PC-3 (cell line): ENCODE measurements at regions not wholly inside any gene's neighbourhood (a gene's known extent, or its start where the extent isn't known, plus 50 kb on each side); places are given as distances from the start of the nearest gene placed in this dataset.

ENCODE experiments used
- ATAC-seq: fragments of 200-7000 bp; cut with Tn5 transposase; 2 replicates; pipeline ENCODE4 v1.9.1; 2020; ENCODE audit warnings: mild to moderate bottlenecking, moderate library complexity
- BruUV-seq: library from RNA; stranded (reverse); fragments of 400-500 nt; replicated peaks from 2 replicates; lab custom pipeline; 2021; lab: Mats Ljungman, UMichigan
- CTCF ChIA-PET: fragments of 300-600 bp; sonication (Branson Sonifier 250); formaldehyde crosslinking; loops from one replicate; lab custom pipeline; 2022; ENCODE audit warnings: antibody characterized with exemption; lab: Charles Lee
- POLR2A ChIA-PET: fragments of 300-600 bp; sonication (Branson Sonifier 250); formaldehyde crosslinking; loops from one replicate; lab custom pipeline; 2022; ENCODE audit warnings: antibody characterized with exemption; ENCODE audit not compliant: unreplicated experiment; lab: Charles Lee
- DNase-seq: peaks from one replicate; pipeline ENCODE4 v3.0.0-alpha.2; 2015
- H2AFZ ChIP-seq: fragments of 300-600 bp; sonication (generic); 2 replicates; pipeline ENCODE4 v1.6.0; 2016; ENCODE audit warnings: antibody characterized with exemption, low read length
- H3F3A ChIP-seq: fragments of 300-600 bp; sonication (generic); one replicate; pipeline ENCODE4 v1.6.0; 2017; ENCODE audit warnings: antibody characterized with exemption, low read length, control low read depth, mild to moderate bottlenecking; ENCODE audit not compliant: unreplicated experiment
- H3K27ac ChIP-seq: fragments of 300-600 bp; sonication (generic); 2 replicates; pipeline ENCODE4 v1.5.1; 2016; ENCODE audit warnings: mild to moderate bottlenecking, low read length
- H3K27me3 ChIP-seq: fragments of 300-600 bp; sonication (generic); 2 replicates; pipeline ENCODE4 v1.6.1; 2016; ENCODE audit warnings: low read length, mixed read lengths
- H3K36me3 ChIP-seq: fragments of 300-600 bp; sonication (generic); 2 replicates; pipeline ENCODE4 v1.6.1; 2016; ENCODE audit warnings: low read depth, mixed run types, low read length, mixed read lengths
- H3K4me1 ChIP-seq: fragments of 300-600 bp; sonication (generic); 2 replicates; pipeline ENCODE4 v1.5.1; 2016; ENCODE audit warnings: low read length; ENCODE audit not compliant: insufficient read depth
- H3K4me2 ChIP-seq: fragments of 300-600 bp; sonication (generic); 2 replicates; pipeline ENCODE4 v1.6.0; 2016; ENCODE audit warnings: low read length
- H3K4me3 ChIP-seq: fragments of 300-600 bp; sonication (generic); 2 replicates; pipeline ENCODE4 v1.5.1; 2016; ENCODE audit warnings: mild to moderate bottlenecking, low read length, mixed read lengths
- H3K79me2 ChIP-seq: fragments of 300-600 bp; sonication (generic); 2 replicates; pipeline ENCODE4 v1.6.1; 2017; ENCODE audit warnings: low read length, mixed read lengths
- H3K9ac ChIP-seq: fragments of 300-600 bp; sonication (generic); 2 replicates; pipeline ENCODE4 v1.6.0; 2016; ENCODE audit warnings: mild to moderate bottlenecking, low read length
- H3K9me2 ChIP-seq: fragments of 300-600 bp; sonication (generic); replicated peaks from 2 replicates; pipeline ENCODE4 v1.6.1; 2016; ENCODE audit warnings: mixed run types, low read length, mixed read lengths
- H3K9me3 ChIP-seq: fragments of 300-600 bp; sonication (generic); 2 replicates; pipeline ENCODE4 v1.6.1; 2016; ENCODE audit warnings: low read length, mixed read lengths
- H4K20me1 ChIP-seq: fragments of 300-600 bp; sonication (generic); 2 replicates; pipeline ENCODE4 v1.6.1; 2016; ENCODE audit warnings: low read length, mixed read lengths
- EZH2 ChIP-seq: fragments of 300-600 bp; sonication (generic); IDR thresholded peaks from one replicate; pipeline ENCODE4 v1.6.1; 2017; ENCODE audit warnings: antibody characterized with exemption, mild to moderate bottlenecking, low read length; ENCODE audit not compliant: unreplicated experiment
- EZH2phosphoT487 ChIP-seq: fragments of 300-600 bp; sonication (generic); IDR thresholded peaks from 2 replicates; pipeline ENCODE4 v1.6.1; 2018; ENCODE audit warnings: mild to moderate bottlenecking, antibody characterized with exemption, low read length, borderline replicate concordance
- intact Hi-C: fragments of 100-400 bp; cut with micrococcal nuclease; formaldehyde crosslinking; loops from 2 replicates; pipeline ENCODE4 v1.9.0; 2023
- TF ChIP-seq, protein P1 (sequence below): fragments of 300-600 bp; sonication (generic); conservative IDR thresholded peaks from 2 replicates; pipeline ENCODE4 v1.5.1; 2017; ENCODE audit warnings: antibody characterized with exemption, low read depth, mild to moderate bottlenecking, low read length

- CTCF ChIA-PET = no interaction called here
- Histone ChIP-seq H3F3A (no peaks in the 10 kb centered on the region), H4K20me1 (no peaks in the 10 kb centered on the region), H3K4me3 (no peak overlapping the region), H3K27ac (no peak overlapping the region), H3K79me2 (no peaks in the 10 kb centered on the region), H3K4me2 (no peak overlapping the region), H3K9ac (no peak overlapping the region), H3K36me3 (no peaks in the 10 kb centered on the region), H3K9me3 (no peaks in the 10 kb centered on the region), H2AFZ (no peak overlapping the region), H3K9me2 (no peaks in the 10 kb centered on the region), H3K4me1 (no peaks in the 10 kb centered on the region), H3K27me3 (peaks cover 70% of the 10 kb centered on the region)
- ATAC-seq (no peak), DNase-seq (no peak)
- POLR2A ChIA-PET = no interaction called here
- BruUV-seq = no TSS peak
- intact Hi-C loops = no loop called here
- TF ChIP-seq, protein P1, sequence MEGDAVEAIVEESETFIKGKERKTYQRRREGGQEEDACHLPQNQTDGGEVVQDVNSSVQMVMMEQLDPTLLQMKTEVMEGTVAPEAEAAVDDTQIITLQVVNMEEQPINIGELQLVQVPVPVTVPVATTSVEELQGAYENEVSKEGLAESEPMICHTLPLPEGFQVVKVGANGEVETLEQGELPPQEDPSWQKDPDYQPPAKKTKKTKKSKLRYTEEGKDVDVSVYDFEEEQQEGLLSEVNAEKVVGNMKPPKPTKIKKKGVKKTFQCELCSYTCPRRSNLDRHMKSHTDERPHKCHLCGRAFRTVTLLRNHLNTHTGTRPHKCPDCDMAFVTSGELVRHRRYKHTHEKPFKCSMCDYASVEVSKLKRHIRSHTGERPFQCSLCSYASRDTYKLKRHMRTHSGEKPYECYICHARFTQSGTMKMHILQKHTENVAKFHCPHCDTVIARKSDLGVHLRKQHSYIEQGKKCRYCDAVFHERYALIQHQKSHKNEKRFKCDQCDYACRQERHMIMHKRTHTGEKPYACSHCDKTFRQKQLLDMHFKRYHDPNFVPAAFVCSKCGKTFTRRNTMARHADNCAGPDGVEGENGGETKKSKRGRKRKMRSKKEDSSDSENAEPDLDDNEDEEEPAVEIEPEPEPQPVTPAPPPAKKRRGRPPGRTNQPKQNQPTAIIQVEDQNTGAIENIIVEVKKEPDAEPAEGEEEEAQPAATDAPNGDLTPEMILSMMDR = no peak
- TF ChIP-seq EZH2 = no peak
- no peak for TF ChIP-seq EZH2phosphoT487
Observed at GRCh38 chr13:112249644-112250610, 126.2 kb upstream of the SPACA7 start.

DNA sequence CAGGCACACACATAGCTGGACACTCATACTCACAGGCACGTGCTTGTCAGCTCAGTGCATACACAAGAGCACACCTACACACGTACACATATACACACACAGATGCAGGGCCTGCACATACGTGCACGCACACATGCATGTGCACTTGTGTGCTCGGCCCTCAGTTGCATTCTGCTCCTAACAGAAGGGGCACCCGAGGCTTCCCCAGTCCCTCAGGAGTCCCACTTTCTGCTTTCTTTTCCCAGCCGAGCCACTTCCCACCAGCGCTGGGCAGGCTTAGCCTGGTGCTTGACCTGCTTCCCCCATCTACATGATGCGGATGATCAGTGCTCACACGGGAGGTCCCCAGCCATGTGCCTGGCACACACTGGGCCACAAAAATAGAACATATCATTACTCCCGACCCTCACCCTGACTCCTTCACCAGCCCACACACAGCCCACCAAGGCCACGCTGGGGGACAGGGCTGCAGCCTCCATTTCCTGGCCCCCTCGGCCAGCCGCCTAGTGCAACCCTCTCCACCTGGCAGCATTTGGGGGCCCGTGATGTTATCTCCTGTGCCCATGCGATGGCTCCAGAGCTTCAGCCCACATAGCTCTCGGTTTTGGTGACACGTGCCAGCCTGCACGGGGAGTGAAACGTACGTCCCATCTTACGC lies 125.2 kb upstream of the SPACA7 start:
- Histone ChIP-seq H3K4me1 (no peaks in the 10 kb centered on the region), H3K36me3 (no peaks in the 10 kb centered on the region), H3K4me3 (no peak overlapping the region), H3K27me3 (peaks cover 71% of the 10 kb centered on the region), H2AFZ (no peak overlapping the region), H3K9me3 (no peaks in the 10 kb centered on the region), H3K9ac (no peak overlapping the region), H3K79me2 (no peaks in the 10 kb centered on the region), H4K20me1 (no peaks in the 10 kb centered on the region), H3F3A (no peaks in the 10 kb centered on the region), H3K4me2 (no peak overlapping the region), H3K27ac (no peak overlapping the region), H3K9me2 (no peaks in the 10 kb centered on the region)
- TF ChIP-seq, protein P1 = no peak
- TF ChIP-seq EZH2 (no peak), EZH2phosphoT487 (no peak)
- DNase-seq (no peak), ATAC-seq (no peak)
- CTCF ChIA-PET = no interaction called here
- intact Hi-C loops = no loop called here
- POLR2A ChIA-PET = no interaction called here
- no TSS peak for BruUV-seq
